ENCODE measurements at regions not wholly inside any gene's neighbourhood (a gene's known extent, or its start where the extent isn't known, plus 50 kb on each side); places are given as distances from the start of the nearest gene placed in this dataset.

- Mint-ChIP-seq H3K27me3 (ENCODE audit: low read depth, unreplicated experiment) (no peaks in the 10 kb centered on the region), H3K4me3 (ENCODE audit: unreplicated experiment) (no peak overlapping the region), H3K27ac (ENCODE audit: unreplicated experiment) (no peak overlapping the region), H3K9me3 (ENCODE audit: unreplicated experiment) (peaks cover 2% of the 10 kb centered on the region), H3K36me3 (ENCODE audit: low read depth, unreplicated experiment) (no peaks in the 10 kb centered on the region), H3K4me1 (ENCODE audit: low read depth, unreplicated experiment) (peaks cover 14% of the 10 kb centered on the region)
- Histone ChIP-seq H3K9ac (ENCODE audit: low read length) (no peak overlapping the region), H3K9me3 (ENCODE audit: insufficient read depth, low read depth, low read length) (no peaks in the 10 kb centered on the region), H2AFZ (ENCODE audit: low read depth, low read length) (no peak overlapping the region), H4K20me1 (ENCODE audit: insufficient read depth, low read length) (no peaks in the 10 kb centered on the region), H3K27me3 (ENCODE audit: insufficient read depth, low read length) (no peaks in the 10 kb centered on the region), H3K4me2 (ENCODE audit: low read length) (no peak overlapping the region), H3K79me2 (ENCODE audit: insufficient read depth, low read length) (no peaks in the 10 kb centered on the region), H3K27ac (ENCODE audit: low read depth, low read length) (no peak overlapping the region), H3K4me3 (ENCODE audit: insufficient read depth, low read depth, low read length) (no peak overlapping the region), H3K4me1 (ENCODE audit: insufficient read depth, low read length) (no peaks in the 10 kb centered on the region), H3K36me3 (ENCODE audit: insufficient read depth, low read length) (no peaks in the 10 kb centered on the region)
- TF ChIP-seq CTCF (IDR thresholded peaks at IDR 0.05; ENCODE audit: insufficient read depth, low read depth, low read length), result no peak
- no peak for TF ChIP-seq EZH2 (IDR thresholded peaks at IDR 0.05; ENCODE audit: insufficient read depth, low read length)
- FAIRE-seq, result no peak
- peak; percentile 43 for DNase-seq (ENCODE audit: low read depth)
These were observed 127.8 kb downstream of the TBX19 start for GRCh38 chr1:168408539-168408865.

- H3K4me3 Mint-ChIP-seq (ENCODE audit: unreplicated experiment), result no peak overlapping the region
- H3K27me3 Mint-ChIP-seq (ENCODE audit: low read depth, unreplicated experiment), result no peaks in the 10 kb centered on the region
- no peaks in the 10 kb centered on the region for H3K9me3 ChIP-seq (ENCODE audit: insufficient read depth, low read depth, low read length)
- H2AFZ ChIP-seq (ENCODE audit: low read depth, low read length), result no peak overlapping the region
- no peak overlapping the region for H3K27ac ChIP-seq (ENCODE audit: low read depth, low read length)
- H4K20me1 ChIP-seq (ENCODE audit: insufficient read depth, low read length), result no peaks in the 10 kb centered on the region
- H3K36me3 ChIP-seq (ENCODE audit: insufficient read depth, low read length), result no peaks in the 10 kb centered on the region
- TF ChIP-seq CTCF (IDR thresholded peaks at IDR 0.05; ENCODE audit: insufficient read depth, low read depth, low read length) (no peak), EZH2 (IDR thresholded peaks at IDR 0.05; ENCODE audit: insufficient read depth, low read length) (no peak)
- no peaks in the 10 kb centered on the region for H3K27me3 ChIP-seq (ENCODE audit: insufficient read depth, low read length)
- H3K4me1 Mint-ChIP-seq (ENCODE audit: low read depth, unreplicated experiment), result peaks cover 14% of the 10 kb centered on the region
- H3K4me1 ChIP-seq (ENCODE audit: insufficient read depth, low read length), result no peaks in the 10 kb centered on the region
- H3K4me2 ChIP-seq (ENCODE audit: low read length), result no peak overlapping the region
- no peak for DNase-seq (ENCODE audit: low read depth)
- no peak overlapping the region for H3K27ac Mint-ChIP-seq (ENCODE audit: unreplicated experiment)
- H3K9ac ChIP-seq (ENCODE audit: low read length), result no peak overlapping the region
- peak; percentile 32 for FAIRE-seq
- peaks cover 2% of the 10 kb centered on the region for H3K9me3 Mint-ChIP-seq (ENCODE audit: unreplicated experiment)
- H3K36me3 Mint-ChIP-seq (ENCODE audit: low read depth, unreplicated experiment), result no peaks in the 10 kb centered on the region
- H3K4me3 ChIP-seq (ENCODE audit: insufficient read depth, low read depth, low read length), result no peak overlapping the region
- H3K79me2 ChIP-seq (ENCODE audit: insufficient read depth, low read length), result no peaks in the 10 kb centered on the region
These were observed 127.3 kb downstream of the TBX19 start for GRCh38 chr1:168407832-168408538.

GRCh38 chr1:168405906-168406549 lies 125.4 kb downstream of the TBX19 start:
- Histone ChIP-seq H3K9ac (ENCODE audit: low read length) (no peak overlapping the region), H3K4me1 (ENCODE audit: insufficient read depth, low read length) (no peaks in the 10 kb centered on the region), H3K4me3 (ENCODE audit: insufficient read depth, low read depth, low read length) (no peak overlapping the region), H3K79me2 (ENCODE audit: insufficient read depth, low read length) (no peaks in the 10 kb centered on the region), H4K20me1 (ENCODE audit: insufficient read depth, low read length) (no peaks in the 10 kb centered on the region), H3K36me3 (ENCODE audit: insufficient read depth, low read length) (no peaks in the 10 kb centered on the region), H2AFZ (ENCODE audit: low read depth, low read length) (no peak overlapping the region), H3K27me3 (ENCODE audit: insufficient read depth, low read length) (no peaks in the 10 kb centered on the region), H3K27ac (ENCODE audit: low read depth, low read length) (no peak overlapping the region), H3K4me2 (ENCODE audit: low read length) (no peak overlapping the region), H3K9me3 (ENCODE audit: insufficient read depth, low read depth, low read length) (no peaks in the 10 kb centered on the region)
- TF ChIP-seq CTCF (IDR thresholded peaks at IDR 0.05; ENCODE audit: insufficient read depth, low read depth, low read length) (no peak), EZH2 (IDR thresholded peaks at IDR 0.05; ENCODE audit: insufficient read depth, low read length) (no peak)
- peaks cover 15% of the 10 kb centered on the region for H3K4me1 Mint-ChIP-seq (ENCODE audit: low read depth, unreplicated experiment)
- peaks cover 2% of the 10 kb centered on the region for H3K9me3 Mint-ChIP-seq (ENCODE audit: unreplicated experiment)
- H3K36me3 Mint-ChIP-seq (ENCODE audit: low read depth, unreplicated experiment), result no peaks in the 10 kb centered on the region
- H3K4me3 Mint-ChIP-seq (ENCODE audit: unreplicated experiment), result no peak overlapping the region
- DNase-seq (ENCODE audit: low read depth) (peak; percentile 56), FAIRE-seq (no peak)
- H3K27ac Mint-ChIP-seq (ENCODE audit: unreplicated experiment), result no peak overlapping the region
- no peaks in the 10 kb centered on the region for H3K27me3 Mint-ChIP-seq (ENCODE audit: low read depth, unreplicated experiment)
